H1 (cell line): ENCODE measurements at regions not wholly inside any gene's neighbourhood (a gene's known extent, or its start where the extent isn't known, plus 50 kb on each side); places are given as distances from the start of the nearest gene placed in this dataset.

Experiments
- CTCF ChIA-PET: fragments of 300-600 bp; sonication (Branson Sonifier 250); formaldehyde crosslinking; loops from one replicate; lab custom pipeline; 2021; ENCODE audit not compliant: partially characterized antibody; lab: Charles Lee
- POLR2A ChIA-PET: fragments of 300-600 bp; sonication (Branson Sonifier 250); formaldehyde crosslinking; loops from one replicate; lab custom pipeline; 2021; ENCODE audit warnings: inconsistent platforms; ENCODE audit not compliant: partially characterized antibody; lab: Charles Lee
- DNase-seq, 2 experiments: peaks; one replicate each; pipeline versions ENCODE4 v3.0.0 to v3.0.0-alpha.2; 2010 to 2022; ENCODE audit warnings: low spot score in 2 of 2, low read depth in 1 of 2, mixed read lengths in 1 of 2
- FAIRE-seq: peaks from 2 replicates; lab custom pipeline; 2011; peaks lifted over from hg19 to GRCh38; lab: Jason Lieb, UNC
- H2AFZ ChIP-seq: 2 replicates; pipeline ENCODE4 v1.8.1; 2012; ENCODE audit warnings: low read length, inconsistent platforms
- H2AK5ac ChIP-seq: 2 replicates; pipeline ENCODE4 v1.6.1; 2013; ENCODE audit warnings: low read depth, low read length
- H2BK120ac ChIP-seq: replicated peaks from 2 replicates; pipeline ENCODE3; 2013; ENCODE audit warnings: low read depth, low read length, inconsistent platforms
- H2BK12ac ChIP-seq: 2 replicates; pipeline ENCODE4 v1.6.1; 2013; ENCODE audit warnings: low read depth, low read length
- H2BK15ac ChIP-seq: 2 replicates; pipeline ENCODE4 v1.6.1; 2013; ENCODE audit warnings: low read length
- H2BK20ac ChIP-seq: 2 replicates; pipeline ENCODE4 v1.6.1; 2013; ENCODE audit warnings: low read length
- H2BK5ac ChIP-seq: 2 replicates; pipeline ENCODE4 v1.6.1; 2013; ENCODE audit warnings: low read depth, low read length
- H3K14ac ChIP-seq: 2 replicates; pipeline ENCODE4 v1.6.1; 2013; ENCODE audit warnings: inconsistent platforms; ENCODE audit not compliant: insufficient read length
- H3K18ac ChIP-seq: 2 replicates; pipeline ENCODE4 v1.6.1; 2013; ENCODE audit warnings: low read length; ENCODE audit errors: extremely low read depth
- H3K23ac ChIP-seq: 2 replicates; pipeline ENCODE4 v1.6.1; 2013; ENCODE audit warnings: inconsistent platforms; ENCODE audit not compliant: insufficient read length
- H3K23me2 ChIP-seq: 2 replicates; pipeline ENCODE4 v1.6.1; 2013; ENCODE audit warnings: low read depth, low read length
- H3K27ac ChIP-seq: 2 replicates; pipeline ENCODE4 v1.6.1; 2011; ENCODE audit warnings: low read depth, low read length, inconsistent platforms
- H3K27me3 ChIP-seq, 4 experiments: replicated peaks in 1 of 4; 1 replicate in 1 of 4; 2 replicates in 3 of 4; pipeline versions ENCODE4 v1.6.1 to v1.8.1; 2011 to 2013; ENCODE audit warnings: low read length in 3 of 4, mild to moderate bottlenecking in 3 of 4, inconsistent platforms in 2 of 4, mixed read lengths in 2 of 4, moderate library complexity in 1 of 4; ENCODE audit not compliant: control insufficient read depth in 3 of 4, insufficient read depth in 3 of 4; ENCODE audit errors: extremely low read depth in 1 of 4
- H3K36me3 ChIP-seq, 4 experiments: 2 replicates each; pipeline versions ENCODE4 v1.6.1 to v1.8.1; 2011 to 2013; ENCODE audit warnings: mild to moderate bottlenecking in 4 of 4, low read length in 3 of 4, moderate library complexity in 2 of 4, control low read depth in 1 of 4, inconsistent platforms in 1 of 4; ENCODE audit not compliant: insufficient read depth in 4 of 4, control insufficient read depth in 2 of 4
- H3K4ac ChIP-seq: replicated peaks from 2 replicates; pipeline ENCODE3; 2013; ENCODE audit warnings: low read length, low read depth, mixed read lengths, inconsistent platforms; ENCODE audit not compliant: insufficient read length
- H3K4me1 ChIP-seq, 4 experiments: replicated peaks in 1 of 4; 1 replicate in 1 of 4; 2 replicates in 3 of 4; pipeline versions ENCODE4 v1.6.1 to v1.8.1; 2011 to 2013; ENCODE audit warnings: low read length in 3 of 4, inconsistent platforms in 2 of 4, mixed read lengths in 1 of 4; ENCODE audit not compliant: insufficient read depth in 4 of 4, control insufficient read depth in 3 of 4
- H3K4me2 ChIP-seq, 2 experiments: 2 replicates each; pipeline versions ENCODE4 v1.6.1 to v1.8.1; 2011 to 2013; ENCODE audit warnings: low read depth in 2 of 2, low read length in 2 of 2, control low read depth in 1 of 2, inconsistent platforms in 1 of 2, mild to moderate bottlenecking in 1 of 2; ENCODE audit not compliant: insufficient read depth in 1 of 2
- H3K4me3 ChIP-seq, 4 experiments: fragments of 200-600, 300-600 bp in 1 of 4; sonication (generic), shearing (Covaris generic), sonication (Bioruptor Twin) in 1 of 4; 2 replicates each; pipeline versions ENCODE4 v1.5.1 to v1.8.1; 2011 to 2016; ENCODE audit warnings: low read length in 4 of 4, low read depth in 3 of 4, control low read depth in 2 of 4, inconsistent platforms in 2 of 4, mild to moderate bottlenecking in 2 of 4, mixed read lengths in 1 of 4, moderate library complexity in 1 of 4; ENCODE audit not compliant: insufficient read depth in 2 of 4; ENCODE audit errors: extremely low read depth in 1 of 4
- H3K56ac ChIP-seq: replicated peaks from 2 replicates; pipeline ENCODE3; 2013; ENCODE audit warnings: low read depth, mild to moderate bottlenecking, mixed read lengths, low read length, inconsistent platforms; ENCODE audit not compliant: insufficient read length
- H3K79me1 ChIP-seq: 2 replicates; pipeline ENCODE4 v1.6.1; 2013; ENCODE audit warnings: low read depth, low read length, control low read depth
- H3K79me2 ChIP-seq, 2 experiments: 2 replicates each; pipeline versions ENCODE4 v1.6.1 to v1.8.1; 2012 to 2013; ENCODE audit warnings: low read length in 2 of 2, mild to moderate bottlenecking in 2 of 2, inconsistent platforms in 1 of 2; ENCODE audit not compliant: insufficient read depth in 2 of 2, control insufficient read depth in 1 of 2
- H3K9ac ChIP-seq, 4 experiments: replicated peaks in 1 of 4; 1 replicate in 1 of 4; 2 replicates in 3 of 4; pipeline versions ENCODE4 v1.6.1 to v1.8.1; 2011 to 2013; ENCODE audit warnings: low read depth in 3 of 4, low read length in 3 of 4, control low read depth in 2 of 4, mild to moderate bottlenecking in 2 of 4, moderate library complexity in 2 of 4, inconsistent platforms in 1 of 4; ENCODE audit errors: extremely low read depth in 1 of 4
- H3K9me3 ChIP-seq, 2 experiments: 2 replicates each; pipeline versions ENCODE4 v1.6.1 to v1.8.1; 2012 to 2013; ENCODE audit warnings: mild to moderate bottlenecking in 2 of 2, moderate library complexity in 2 of 2, control low read depth in 1 of 2, inconsistent platforms in 1 of 2, low read depth in 1 of 2, low read length in 1 of 2, mixed read lengths in 1 of 2; ENCODE audit not compliant: insufficient read depth in 2 of 2
- H4K20me1 ChIP-seq, 2 experiments: replicated peaks in 1 of 2; 2 replicates each; pipeline versions ENCODE3 to v1.8.1; 2011 to 2013; ENCODE audit warnings: inconsistent platforms in 2 of 2, low read length in 2 of 2, mild to moderate bottlenecking in 1 of 2; ENCODE audit not compliant: insufficient read depth in 2 of 2, control insufficient read depth in 1 of 2
- H4K5ac ChIP-seq: 2 replicates; pipeline ENCODE4 v1.6.1; 2013; ENCODE audit warnings: low read length, low read depth, mixed read lengths, inconsistent platforms; ENCODE audit not compliant: insufficient read length
- H4K8ac ChIP-seq: 2 replicates; pipeline ENCODE4 v1.8.0; 2013; ENCODE audit warnings: mild to moderate bottlenecking, moderate library complexity, low read length, inconsistent platforms; ENCODE audit not compliant: insufficient read depth; ENCODE audit errors: extremely low read depth
- H4K91ac ChIP-seq: replicated peaks from 2 replicates; pipeline ENCODE3; 2013; ENCODE audit warnings: low read length, mixed read lengths, inconsistent platforms; ENCODE audit not compliant: insufficient read length
- ATF2 ChIP-seq: IDR thresholded peaks from 2 replicates; pipeline ENCODE4 v1.6.1; 2012; ENCODE audit warnings: low read length, inconsistent platforms
- E2F6 ChIP-seq: IDR thresholded peaks from 2 replicates; pipeline ENCODE4 v1.6.1; 2012; ENCODE audit warnings: inconsistent platforms
- EGR1 ChIP-seq: IDR thresholded peaks from 2 replicates; pipeline ENCODE4 v1.6.1; 2011; ENCODE audit warnings: low read depth, low read length, borderline replicate concordance
- EP300 ChIP-seq, 2 experiments: IDR thresholded peaks; 1 replicate in 1 of 2; 2 replicates in 1 of 2; pipeline ENCODE4 v1.6.1; 2011 to 2012; ENCODE audit warnings: low read depth in 2 of 2, low read length in 2 of 2, mild to moderate bottlenecking in 2 of 2, borderline replicate concordance in 1 of 2, inconsistent platforms in 1 of 2, moderate library complexity in 1 of 2
- KDM5A ChIP-seq: fragments of 200-600 bp; IDR thresholded peaks from 2 replicates; pipeline ENCODE4 v1.7.1; 2012; ENCODE audit warnings: mild to moderate bottlenecking, low read length, inconsistent platforms, mixed read lengths
- PHF8 ChIP-seq: fragments of 200-600 bp; sonication (generic); conservative IDR thresholded peaks from 2 replicates; pipeline ENCODE4 v1.7.1; 2012; ENCODE audit warnings: low read depth, mild to moderate bottlenecking, inconsistent platforms, low read length, moderate library complexity
- POU5F1 ChIP-seq: IDR thresholded peaks from 2 replicates; pipeline ENCODE4 v1.6.1; 2011; ENCODE audit warnings: low read depth, mild to moderate bottlenecking, low read length, moderate library complexity
- RXRA ChIP-seq: IDR thresholded peaks from 2 replicates; pipeline ENCODE4 v1.6.1; 2011; ENCODE audit warnings: low read depth, mild to moderate bottlenecking, low read length, moderate library complexity; ENCODE audit not compliant: insufficient read depth
- SRF ChIP-seq: IDR thresholded peaks from 2 replicates; pipeline ENCODE4 v1.6.1; 2011; ENCODE audit warnings: mild to moderate bottlenecking, low read depth, low read length, moderate library complexity
- USF2 ChIP-seq: IDR thresholded peaks from 2 replicates; pipeline ENCODE4 v1.6.1; 2011; ENCODE audit warnings: low read length, improper control_type of control experiment
- WGBS, 2 experiments: shearing (Covaris generic) in 1 of 2; methylation state at CpG; one replicate each; pipeline versions ENCODE4 v1.1.6 to v1.1.7; 2013 to 2015; ENCODE audit warnings: low lambda C conversion rate in 2 of 2, mixed read lengths in 2 of 2, inconsistent platforms in 1 of 2, low coverage in 1 of 2, missing lambda C conversion rate in 1 of 2; ENCODE audit not compliant: insufficient replicate concordance in 2 of 2, insufficient coverage in 1 of 2, insufficient read length in 1 of 2; ENCODE audit errors: extremely low coverage in 1 of 2, missing lambda C conversion rate in 1 of 2; 5-methylcytosine and 5-hydroxymethylcytosine counted together

GRCh38 chrY:12593532-12594216 lies 107.4 kb upstream of the USP9Y start:
- Histone ChIP-seq H4K8ac (no peak overlapping the region), H2BK15ac (no peak overlapping the region), H2AK5ac (no peak overlapping the region), H3K9ac (no peak overlapping the region), H3K9me3 (no peaks in the 10 kb centered on the region), H3K56ac (no peak overlapping the region), H3K36me3 (no peaks in the 10 kb centered on the region), H2BK20ac (no peak overlapping the region), H4K5ac (no peak overlapping the region), H2BK5ac (no peak overlapping the region), H3K79me2 (no peaks in the 10 kb centered on the region), H3K4me3 (no peak overlapping the region), H3K27me3 (no peaks in the 10 kb centered on the region), H4K91ac (no peak overlapping the region), H3K18ac (no peak overlapping the region), H2AFZ (no peak overlapping the region), H2BK120ac (no peak overlapping the region), H3K4me1 (no peaks in the 10 kb centered on the region), H2BK12ac (no peak overlapping the region), H4K20me1 (no peaks in the 10 kb centered on the region), H3K23ac (no peak overlapping the region), H3K27ac (no peak overlapping the region), H3K23me2 (no peaks in the 10 kb centered on the region), H3K4me2 (no peak overlapping the region), H3K4ac (no peak overlapping the region), H3K14ac (no peak overlapping the region), H3K79me1 (no peaks in the 10 kb centered on the region)
- ChIA-PET CTCF (interaction anchor here (1.1 kb wide), 1 partner anchor 28 kb away, joined by 3 read pairs; no protein-coding TSS in a partner anchor), POLR2A (no interaction called here)
- 91% methylated on average over 5 of the region's 5 CpGs; no CpG with 5 or more reads in 1 of the 2 experiments for WGBS, 2 experiments
- DNase-seq = no peak
- no peak for FAIRE-seq
- no peak for TF ChIP-seq EGR1
- no peak for TF ChIP-seq RXRA
- no peak for TF ChIP-seq PHF8
- no peak for TF ChIP-seq EP300 (IDR thresholded peaks at IDR 0.05; ENCODE audit: borderline replicate concordance in 1 of 2, low read depth in 2 of 2, low read length in 2 of 2)
- TF ChIP-seq E2F6 = no peak
- no peak for TF ChIP-seq KDM5A
- no peak for TF ChIP-seq POU5F1
- no peak for TF ChIP-seq SRF
- no peak for TF ChIP-seq ATF2
- no peak for TF ChIP-seq USF2
